ES-I3 (cell line): ENCODE measurements at regions not wholly inside any gene's neighbourhood (a gene's known extent, or its start where the extent isn't known, plus 50 kb on each side); places are given as distances from the start of the nearest gene placed in this dataset.
"Not testable (repeated sequence)": the region's sequence is repeated elsewhere in the genome, so short reads cannot be mapped to it uniquely, and the experiment has no call there.

Experiments used
- H3K36me3 ChIP-seq: 2 replicates; pipeline ENCODE4 v1.6.1; 2013; ENCODE audit warnings: mild to moderate bottlenecking, low read length, control low read depth, moderate library complexity; ENCODE audit not compliant: insufficient read depth
- H3K4me1 ChIP-seq: 2 replicates; pipeline ENCODE4 v1.6.1; 2013; ENCODE audit warnings: mild to moderate bottlenecking, control low read depth, low read length; ENCODE audit not compliant: insufficient read depth
- H3K9ac ChIP-seq: 2 replicates; pipeline ENCODE4 v1.6.1; 2013; ENCODE audit warnings: low read depth, mild to moderate bottlenecking, low read length, moderate library complexity
- H3K9me3 ChIP-seq: 2 replicates; pipeline ENCODE4 v1.6.1; 2013; ENCODE audit warnings: mild to moderate bottlenecking, low read length, moderate library complexity; ENCODE audit not compliant: control insufficient read depth, insufficient read depth

GRCh38 chr1:29683472-29683871 lies 447.1 kb downstream of the PTPRU start:
- H3K9ac ChIP-seq: no peak overlapping the region
- H3K4me1 ChIP-seq: peaks cover 10% of the 10 kb centered on the region
- H3K9me3 ChIP-seq: no peaks in the 10 kb centered on the region
- H3K36me3 ChIP-seq: no peaks in the 10 kb centered on the region

DNA sequence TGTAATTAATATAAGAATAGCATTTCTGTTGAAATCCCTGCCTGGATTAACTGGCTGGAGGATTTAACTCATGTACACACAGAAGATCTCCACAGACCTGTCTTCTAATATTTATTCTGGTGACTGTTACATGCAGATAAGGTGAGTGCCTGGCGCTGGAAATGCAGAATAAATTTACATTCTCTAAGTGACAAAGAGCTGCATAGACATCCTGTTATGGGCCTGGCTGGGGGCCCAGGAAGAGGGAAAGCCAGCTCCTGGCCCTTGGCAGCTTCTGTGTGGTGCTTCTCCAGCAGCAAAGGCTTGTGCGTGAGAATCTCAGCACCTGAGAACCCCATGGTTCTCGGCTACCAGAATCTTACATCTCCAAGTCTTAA lies 446.6 kb downstream of the PTPRU start:
- Histone ChIP-seq H3K9me3 (no peaks in the 10 kb centered on the region), H3K9ac (no peak overlapping the region), H3K36me3 (no peaks in the 10 kb centered on the region), H3K4me1 (peaks cover 7% of the 10 kb centered on the region)

DNA sequence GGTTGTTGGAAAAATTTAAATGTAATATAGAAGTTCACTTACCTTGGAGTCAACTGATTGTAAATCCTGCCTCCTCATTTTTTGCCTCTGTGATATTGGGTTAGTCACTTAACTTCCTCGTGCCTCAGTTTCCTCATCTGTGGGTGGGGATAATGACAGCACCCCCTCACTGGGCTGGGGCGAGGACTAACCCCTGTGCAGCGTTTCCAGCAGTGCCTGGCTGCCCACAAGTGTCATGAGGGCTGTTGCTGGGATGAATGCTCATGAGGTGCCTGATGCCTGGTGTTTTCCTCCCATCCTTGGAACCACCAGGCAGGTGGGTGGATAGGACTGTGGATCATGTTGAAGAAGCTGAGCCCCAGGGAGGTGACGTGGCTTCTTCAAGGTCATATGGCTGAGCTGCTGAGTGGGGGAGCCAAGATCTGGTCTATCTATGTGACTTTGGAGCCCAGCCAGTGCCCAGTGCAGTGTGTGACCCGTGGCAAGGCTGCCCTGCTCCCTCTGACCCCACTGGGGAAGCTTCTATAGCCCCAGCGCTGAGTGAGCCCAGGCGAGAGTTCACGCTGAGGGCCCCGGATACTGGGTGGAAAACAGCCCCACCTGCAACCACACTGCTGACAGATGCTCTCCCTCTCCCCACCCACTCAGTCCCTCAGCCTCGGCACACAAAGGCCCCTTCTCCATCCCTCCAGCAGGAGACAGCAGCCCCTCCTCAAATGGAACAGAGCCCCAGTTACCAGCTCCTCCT lies 446.0 kb downstream of the PTPRU start:
- Histone ChIP-seq H3K36me3 (no peaks in the 10 kb centered on the region), H3K4me1 (peaks cover 5% of the 10 kb centered on the region; the same call in 1 of the 2 replicates), H3K9me3 (no peaks in the 10 kb centered on the region), H3K9ac (no peak overlapping the region)

DNA sequence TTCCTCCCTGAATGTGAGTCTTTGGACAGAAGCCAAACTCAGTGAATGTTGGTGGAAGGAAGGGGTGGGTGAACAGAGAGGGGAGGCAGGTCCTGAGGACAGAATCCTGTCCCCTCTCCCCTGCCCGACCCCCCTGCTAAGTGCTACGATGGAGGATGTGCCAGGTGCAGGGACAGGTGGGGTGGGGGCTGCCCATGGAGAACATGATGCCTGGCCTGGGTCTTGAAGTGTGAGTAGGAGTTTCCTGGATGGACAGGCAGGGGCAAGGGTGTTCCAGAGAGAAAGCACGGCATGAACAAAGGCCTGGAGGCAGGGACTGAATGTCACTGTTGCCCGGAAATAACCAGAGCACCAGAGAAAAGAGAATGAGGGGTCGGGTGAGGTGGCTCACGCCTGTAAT lies 445.1 kb downstream of the PTPRU start:
- not testable (repeated sequence) for H3K36me3 ChIP-seq, H3K9me3 ChIP-seq, H3K4me1 ChIP-seq, H3K9ac ChIP-seq

GRCh38 chr1:29679828-29680558 lies 443.7 kb downstream of the PTPRU start:
- no peaks in the 10 kb centered on the region for H3K9me3 ChIP-seq
- peaks cover 9% of the 10 kb centered on the region; the same call in 1 of the 2 replicates for H3K4me1 ChIP-seq
- H3K9ac ChIP-seq: no peak overlapping the region
- H3K36me3 ChIP-seq: no peaks in the 10 kb centered on the region

DNA sequence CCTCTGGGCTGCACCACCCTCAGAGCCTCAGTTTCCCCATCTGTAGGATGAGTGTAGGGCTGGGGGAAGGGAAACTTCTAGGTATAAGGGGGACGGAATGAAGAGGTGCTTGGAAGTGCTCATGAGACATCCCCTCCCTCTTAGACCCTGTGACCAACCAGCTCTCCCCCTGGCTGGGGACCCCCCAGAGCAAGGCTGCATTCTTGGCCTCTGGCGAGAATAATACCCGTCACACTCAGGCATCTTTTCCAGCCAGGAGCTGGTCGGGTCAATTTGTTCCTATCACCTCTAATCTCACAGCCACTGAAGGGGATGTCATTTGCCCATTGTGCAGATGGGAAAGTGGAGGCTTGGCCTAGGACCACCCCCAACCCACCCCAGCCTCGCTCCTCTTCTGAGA lies 443.0 kb downstream of the PTPRU start:
- Histone ChIP-seq H3K4me1 (peaks cover 9% of the 10 kb centered on the region; the same call in 1 of the 2 replicates), H3K9ac (no peak overlapping the region), H3K36me3 (no peaks in the 10 kb centered on the region), H3K9me3 (no peaks in the 10 kb centered on the region)

- Histone ChIP-seq H3K9ac (no peak overlapping the region), H3K9me3 (no peaks in the 10 kb centered on the region), H3K36me3 (no peaks in the 10 kb centered on the region), H3K4me1 (peaks cover 7% of the 10 kb centered on the region; the same call in 1 of the 2 replicates)
Observed at GRCh38 chr1:29677028-29678024, 441.0 kb downstream of the PTPRU start.

DNA sequence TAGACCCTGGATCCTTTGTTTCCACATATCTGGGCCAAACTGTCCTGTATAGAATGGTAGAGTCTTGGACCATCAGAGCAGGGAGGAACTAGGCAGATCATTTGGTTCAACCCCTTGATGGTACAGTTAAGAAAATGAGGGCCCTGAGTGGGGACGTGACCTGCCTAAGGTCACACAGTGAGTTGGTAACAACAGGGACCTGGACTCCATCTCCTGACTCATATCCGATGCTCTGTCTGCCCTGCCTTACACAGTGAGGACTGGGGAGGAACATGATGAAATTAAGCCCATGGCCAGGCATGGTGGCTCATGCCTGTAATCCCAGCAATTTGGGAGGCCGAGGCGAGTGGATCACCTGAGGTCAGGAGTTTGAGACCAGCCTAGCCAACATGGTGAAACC lies 440.2 kb downstream of the PTPRU start:
- Histone ChIP-seq H3K9ac (no peak overlapping the region), H3K9me3 (no peaks in the 10 kb centered on the region), H3K4me1 (peaks cover 7% of the 10 kb centered on the region; the same call in 1 of the 2 replicates), H3K36me3 (no peaks in the 10 kb centered on the region)

GRCh38 chr1:29675481-29676263 lies 439.4 kb downstream of the PTPRU start:
- H3K4me1 ChIP-seq: peaks cover 7% of the 10 kb centered on the region; the same call in 1 of the 2 replicates
- H3K36me3 ChIP-seq: no peaks in the 10 kb centered on the region
- no peak overlapping the region for H3K9ac ChIP-seq
- H3K9me3 ChIP-seq: no peaks in the 10 kb centered on the region

DNA sequence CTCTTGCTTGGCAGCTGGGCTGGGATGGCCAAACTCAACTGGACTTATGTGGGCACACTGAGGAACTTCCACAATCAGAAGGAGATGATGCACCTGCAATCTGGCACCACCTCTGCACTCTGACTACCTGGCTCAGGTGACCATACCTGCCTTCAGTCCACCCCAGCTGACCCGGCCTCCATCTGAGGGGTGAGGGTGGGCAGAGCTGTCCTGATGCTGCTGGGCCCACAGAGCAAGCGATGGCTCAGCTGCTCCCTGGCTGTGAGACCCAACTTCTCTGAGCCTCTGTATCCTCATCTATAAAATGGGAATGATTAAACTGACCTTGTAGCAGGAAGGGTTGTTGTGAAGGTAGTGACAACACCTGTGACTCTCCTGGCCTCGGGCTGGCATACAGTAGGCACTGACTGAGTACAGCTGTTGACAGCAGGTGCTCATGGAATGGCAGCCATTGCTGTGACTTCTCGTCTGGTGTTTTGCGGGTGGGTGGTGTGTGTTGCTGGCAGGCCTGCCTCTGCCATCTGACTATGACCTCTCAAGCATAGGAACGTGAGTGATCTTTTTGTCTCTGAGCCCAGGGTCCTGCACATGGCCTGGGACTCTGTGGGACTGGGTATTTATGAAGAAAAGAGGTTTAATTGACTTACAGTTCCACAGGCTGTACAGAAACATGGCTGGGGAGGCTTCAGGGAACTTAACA lies 438.5 kb downstream of the PTPRU start:
- Histone ChIP-seq H3K9ac (no peak overlapping the region), H3K4me1 (peaks cover 7% of the 10 kb centered on the region; the same call in 1 of the 2 replicates), H3K36me3 (no peaks in the 10 kb centered on the region), H3K9me3 (no peaks in the 10 kb centered on the region)

GRCh38 chr1:29673669-29674626 lies 437.6 kb downstream of the PTPRU start:
- no peak overlapping the region for H3K9ac ChIP-seq
- H3K4me1 ChIP-seq: peaks cover 7% of the 10 kb centered on the region; the same call in 1 of the 2 replicates
- no peaks in the 10 kb centered on the region for H3K36me3 ChIP-seq
- no peaks in the 10 kb centered on the region for H3K9me3 ChIP-seq

GRCh38 chr1:29673228-29673500 lies 436.8 kb downstream of the PTPRU start:
- peaks cover 7% of the 10 kb centered on the region; the same call in 1 of the 2 replicates for H3K4me1 ChIP-seq
- H3K9me3 ChIP-seq: no peaks in the 10 kb centered on the region
- no peaks in the 10 kb centered on the region for H3K36me3 ChIP-seq
- H3K9ac ChIP-seq: no peak overlapping the region
